ENCODE measurements at regions not wholly inside any gene's neighbourhood (a gene's known extent, or its start where the extent isn't known, plus 50 kb on each side); places are given as distances from the start of the nearest gene placed in this dataset.
"Not testable (repeated sequence)": the region's sequence is repeated elsewhere in the genome, so short reads cannot be mapped to it uniquely, and the experiment has no call there.

DNA sequence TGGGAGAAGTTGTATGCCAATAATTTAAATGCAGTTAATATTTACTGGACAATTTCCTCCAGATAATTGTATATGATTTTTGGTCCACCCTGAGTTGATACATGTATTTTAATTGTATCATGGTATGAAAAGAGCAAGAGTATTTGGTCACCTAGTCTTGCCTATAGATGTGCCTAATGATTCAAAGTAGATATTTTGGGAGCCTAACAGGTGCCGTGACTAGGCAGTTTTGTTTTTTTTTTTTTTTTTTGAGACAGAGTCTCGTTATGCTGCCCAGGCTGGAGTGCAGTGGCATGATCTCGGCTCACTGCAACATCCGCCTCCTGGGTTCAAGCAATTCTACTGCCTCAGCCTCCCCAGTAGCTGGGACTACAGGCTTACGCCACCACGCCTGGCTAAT is 59.3 kb upstream of the ATRNL1 start:
- Histone ChIP-seq H3K9me3 (ENCODE audit: insufficient read depth, low read depth, low read length) (no peaks in the 10 kb centered on the region), H3K4me3 (ENCODE audit: low read length, poor library complexity, severe bottlenecking) (no peak overlapping the region), H3K27me3 (ENCODE audit: insufficient read depth, low read length, poor library complexity, severe bottlenecking) (no peaks in the 10 kb centered on the region), H4K20me1 (ENCODE audit: insufficient read depth, low read length, poor library complexity, severe bottlenecking) (no peaks in the 10 kb centered on the region), H3K4me2 (ENCODE audit: low read depth, low read length, poor library complexity, severe bottlenecking) (no peak overlapping the region), H3K36me3 (ENCODE audit: insufficient read depth, low read length) (no peaks in the 10 kb centered on the region), H3K9ac (ENCODE audit: low read depth, low read length, poor library complexity, severe bottlenecking) (no peak overlapping the region), H3K9me2 (replicated peaks; ENCODE audit: low read depth, low read length) (no peaks in the 10 kb centered on the region), H3K79me2 (ENCODE audit: insufficient read depth, low read length) (no peaks in the 10 kb centered on the region), H2AFZ (ENCODE audit: low read length) (no peak overlapping the region), H3K4me1 (ENCODE audit: insufficient read depth, low read length, poor library complexity, severe bottlenecking) (peaks cover 28% of the 10 kb centered on the region), H3F3A (ENCODE audit: low read depth) (0 out of 2 replicates have a peak, but pooled peaks cover 3% of the 10 kb centered on the region)
- TF ChIP-seq, protein P1, sequence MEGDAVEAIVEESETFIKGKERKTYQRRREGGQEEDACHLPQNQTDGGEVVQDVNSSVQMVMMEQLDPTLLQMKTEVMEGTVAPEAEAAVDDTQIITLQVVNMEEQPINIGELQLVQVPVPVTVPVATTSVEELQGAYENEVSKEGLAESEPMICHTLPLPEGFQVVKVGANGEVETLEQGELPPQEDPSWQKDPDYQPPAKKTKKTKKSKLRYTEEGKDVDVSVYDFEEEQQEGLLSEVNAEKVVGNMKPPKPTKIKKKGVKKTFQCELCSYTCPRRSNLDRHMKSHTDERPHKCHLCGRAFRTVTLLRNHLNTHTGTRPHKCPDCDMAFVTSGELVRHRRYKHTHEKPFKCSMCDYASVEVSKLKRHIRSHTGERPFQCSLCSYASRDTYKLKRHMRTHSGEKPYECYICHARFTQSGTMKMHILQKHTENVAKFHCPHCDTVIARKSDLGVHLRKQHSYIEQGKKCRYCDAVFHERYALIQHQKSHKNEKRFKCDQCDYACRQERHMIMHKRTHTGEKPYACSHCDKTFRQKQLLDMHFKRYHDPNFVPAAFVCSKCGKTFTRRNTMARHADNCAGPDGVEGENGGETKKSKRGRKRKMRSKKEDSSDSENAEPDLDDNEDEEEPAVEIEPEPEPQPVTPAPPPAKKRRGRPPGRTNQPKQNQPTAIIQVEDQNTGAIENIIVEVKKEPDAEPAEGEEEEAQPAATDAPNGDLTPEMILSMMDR (conservative IDR thresholded peaks at IDR 0.05; ENCODE audit: low read length), result no peak
- no peak for TF ChIP-seq EZH2phosphoT487 (IDR thresholded peaks at IDR 0.05; ENCODE audit: borderline replicate concordance)

DNA sequence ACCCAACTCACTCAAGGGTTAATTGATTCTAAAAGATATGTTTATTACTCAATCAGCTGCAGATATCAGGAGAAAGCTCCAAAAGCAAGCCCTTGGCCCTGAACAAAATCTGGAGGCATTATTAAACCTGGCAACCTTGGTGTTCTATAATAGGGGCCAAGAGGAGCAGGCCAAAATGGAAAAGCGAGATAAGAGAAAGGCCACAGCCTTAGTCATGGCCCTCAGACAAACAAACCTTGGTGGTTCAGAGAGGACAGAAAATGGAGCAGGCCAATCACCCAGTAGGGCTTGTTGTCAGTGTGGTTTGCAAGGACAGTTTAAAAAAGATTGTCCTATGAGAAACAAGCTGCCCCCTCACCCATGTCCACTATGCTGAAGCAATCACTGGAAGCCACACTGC is 53.4 kb upstream of the ATRNL1 start:
- H3K4me1 ChIP-seq (ENCODE audit: insufficient read depth, low read length, poor library complexity, severe bottlenecking); H3K36me3 ChIP-seq (ENCODE audit: insufficient read depth, low read length); H3K9ac ChIP-seq (ENCODE audit: low read depth, low read length, poor library complexity, severe bottlenecking); H3K9me2 ChIP-seq (replicated peaks; ENCODE audit: low read depth, low read length); H3K9me3 ChIP-seq (ENCODE audit: insufficient read depth, low read depth, low read length); H3K4me2 ChIP-seq (ENCODE audit: low read depth, low read length, poor library complexity, severe bottlenecking); H3K79me2 ChIP-seq (ENCODE audit: insufficient read depth, low read length); H4K20me1 ChIP-seq (ENCODE audit: insufficient read depth, low read length, poor library complexity, severe bottlenecking); H3K4me3 ChIP-seq (ENCODE audit: low read length, poor library complexity, severe bottlenecking); H3F3A ChIP-seq (ENCODE audit: low read depth); H2AFZ ChIP-seq (ENCODE audit: low read length); H3K27me3 ChIP-seq (ENCODE audit: insufficient read depth, low read length, poor library complexity, severe bottlenecking): not testable (repeated sequence)
